H1 (cell line): ENCODE measurements at regions not wholly inside any gene's neighbourhood (a gene's known extent, or its start where the extent isn't known, plus 50 kb on each side); places are given as distances from the start of the nearest gene placed in this dataset.

ENCODE experiments used
- POLR2A ChIP-seq, 2 experiments: IDR thresholded peaks; 1 replicate in 1 of 2; 2 replicates in 1 of 2; pipeline ENCODE4 v1.6.1; 2011; ENCODE audit warnings: low read depth in 2 of 2, low read length in 2 of 2, mild to moderate bottlenecking in 2 of 2; ENCODE audit errors: control extremely low read depth in 1 of 2
- RFX5 ChIP-seq: IDR thresholded peaks from 2 replicates; pipeline ENCODE4 v1.6.1; 2011; ENCODE audit warnings: low read depth, low read length, improper control_type of control experiment, borderline replicate concordance
- SIN3A ChIP-seq, 2 experiments: IDR thresholded peaks in 1 of 2; conservative IDR thresholded peaks in 1 of 2; 2 replicates each; pipeline ENCODE4 v1.6.1; 2011 to 2012; ENCODE audit warnings: low read length in 2 of 2, improper control_type of control experiment in 1 of 2, low read depth in 1 of 2, mild to moderate bottlenecking in 1 of 2
- TEAD4 ChIP-seq: IDR thresholded peaks from 2 replicates; pipeline ENCODE4 v1.6.1; 2012; ENCODE audit warnings: low read depth, low read length, inconsistent platforms, mixed read lengths

GRCh38 chr2:12035956-12036639 lies 289.7 kb downstream of the LPIN1 start (continued):
- TF ChIP-seq TEAD4: no peak
- TF ChIP-seq SIN3A (conservative IDR thresholded peaks at IDR 0.05 in 1 of 2, IDR thresholded peaks at IDR 0.05 in 1 of 2; ENCODE audit: low read depth in 1 of 2, low read length in 2 of 2): no peak
- TF ChIP-seq POLR2A (IDR thresholded peaks at IDR 0.05; ENCODE audit: control extremely low read depth in 1 of 2, low read depth in 2 of 2, low read length in 2 of 2): no peak
- no peak for TF ChIP-seq RFX5
